ENCODE measurements at regions not wholly inside any gene's neighbourhood (a gene's known extent, or its start where the extent isn't known, plus 50 kb on each side); places are given as distances from the start of the nearest gene placed in this dataset.

DNA sequence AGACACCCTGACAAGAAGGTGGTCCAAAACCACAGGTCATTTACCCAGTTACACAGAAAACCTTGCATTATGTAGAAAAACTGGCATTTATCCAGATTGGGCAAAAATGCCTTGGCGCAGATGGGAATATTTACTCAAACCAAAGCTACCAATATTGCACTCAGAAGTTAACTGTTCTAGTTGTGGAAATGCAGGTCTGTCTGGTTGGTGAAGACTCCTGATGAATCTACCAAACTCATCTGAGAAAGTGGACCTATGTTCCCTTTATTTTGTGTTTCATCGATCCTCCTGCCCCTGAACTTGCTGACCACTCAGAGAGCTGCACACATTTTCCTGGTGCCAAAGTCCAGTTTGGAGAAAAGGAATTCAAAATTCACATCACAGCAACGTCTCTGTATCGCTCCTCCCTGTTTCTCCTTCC, 85.2 kb upstream of the ALDH1A1 start:
- H3K79me2 ChIP-seq (ENCODE audit: insufficient read depth, low read length) = no peaks in the 10 kb centered on the region
- no peaks in the 10 kb centered on the region for H3K9me2 ChIP-seq (replicated peaks; ENCODE audit: low read depth, low read length)
- no peak overlapping the region for H3K9ac ChIP-seq (ENCODE audit: low read depth, low read length, poor library complexity, severe bottlenecking)
- TF ChIP-seq, protein P1, sequence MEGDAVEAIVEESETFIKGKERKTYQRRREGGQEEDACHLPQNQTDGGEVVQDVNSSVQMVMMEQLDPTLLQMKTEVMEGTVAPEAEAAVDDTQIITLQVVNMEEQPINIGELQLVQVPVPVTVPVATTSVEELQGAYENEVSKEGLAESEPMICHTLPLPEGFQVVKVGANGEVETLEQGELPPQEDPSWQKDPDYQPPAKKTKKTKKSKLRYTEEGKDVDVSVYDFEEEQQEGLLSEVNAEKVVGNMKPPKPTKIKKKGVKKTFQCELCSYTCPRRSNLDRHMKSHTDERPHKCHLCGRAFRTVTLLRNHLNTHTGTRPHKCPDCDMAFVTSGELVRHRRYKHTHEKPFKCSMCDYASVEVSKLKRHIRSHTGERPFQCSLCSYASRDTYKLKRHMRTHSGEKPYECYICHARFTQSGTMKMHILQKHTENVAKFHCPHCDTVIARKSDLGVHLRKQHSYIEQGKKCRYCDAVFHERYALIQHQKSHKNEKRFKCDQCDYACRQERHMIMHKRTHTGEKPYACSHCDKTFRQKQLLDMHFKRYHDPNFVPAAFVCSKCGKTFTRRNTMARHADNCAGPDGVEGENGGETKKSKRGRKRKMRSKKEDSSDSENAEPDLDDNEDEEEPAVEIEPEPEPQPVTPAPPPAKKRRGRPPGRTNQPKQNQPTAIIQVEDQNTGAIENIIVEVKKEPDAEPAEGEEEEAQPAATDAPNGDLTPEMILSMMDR (conservative IDR thresholded peaks at IDR 0.05; ENCODE audit: low read length) = no peak
- no peak for TF ChIP-seq EZH2phosphoT487 (IDR thresholded peaks at IDR 0.05; ENCODE audit: borderline replicate concordance)
- H3F3A ChIP-seq (ENCODE audit: low read depth) = no peaks in the 10 kb centered on the region
- no peak overlapping the region for H3K4me2 ChIP-seq (ENCODE audit: low read depth, low read length, poor library complexity, severe bottlenecking)
- H3K4me1 ChIP-seq (ENCODE audit: insufficient read depth, low read length, poor library complexity, severe bottlenecking) = no peaks in the 10 kb centered on the region
- no peak overlapping the region for H3K4me3 ChIP-seq (ENCODE audit: low read length, poor library complexity, severe bottlenecking)
- H3K27me3 ChIP-seq (ENCODE audit: insufficient read depth, low read length, poor library complexity, severe bottlenecking) = no peaks in the 10 kb centered on the region
- H4K20me1 ChIP-seq (ENCODE audit: insufficient read depth, low read length, poor library complexity, severe bottlenecking) = no peaks in the 10 kb centered on the region
- H2AFZ ChIP-seq (ENCODE audit: low read length) = no peak overlapping the region
- no peaks in the 10 kb centered on the region for H3K36me3 ChIP-seq (ENCODE audit: insufficient read depth, low read length)
- no peaks in the 10 kb centered on the region for H3K9me3 ChIP-seq (ENCODE audit: insufficient read depth, low read depth, low read length)

DNA sequence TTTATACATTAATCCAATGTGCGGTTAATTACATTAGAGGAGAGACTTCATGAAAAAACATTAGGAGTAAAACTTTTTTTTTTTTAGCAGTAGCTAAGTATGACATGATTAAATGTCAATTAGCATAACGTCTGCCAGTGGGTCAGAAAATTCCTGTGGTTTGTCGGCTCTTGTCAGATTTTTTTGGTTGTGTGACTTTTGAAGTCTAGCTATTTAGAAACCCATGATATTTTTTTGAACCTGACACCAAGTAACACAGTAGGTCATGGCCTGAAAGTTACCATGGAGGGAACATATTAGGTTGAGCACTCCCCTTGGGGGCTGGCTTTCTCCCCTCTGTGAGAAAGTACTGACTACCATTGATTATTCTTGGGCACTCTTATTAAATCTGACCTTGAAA, 84.8 kb upstream of the ALDH1A1 start:
- no peak overlapping the region for H3K4me2 ChIP-seq (ENCODE audit: low read depth, low read length, poor library complexity, severe bottlenecking)
- no peak for TF ChIP-seq EZH2phosphoT487 (IDR thresholded peaks at IDR 0.05; ENCODE audit: borderline replicate concordance)
- TF ChIP-seq, protein P1 (conservative IDR thresholded peaks at IDR 0.05; ENCODE audit: low read length) = no peak
- H4K20me1 ChIP-seq (ENCODE audit: insufficient read depth, low read length, poor library complexity, severe bottlenecking) = no peaks in the 10 kb centered on the region
- no peaks in the 10 kb centered on the region for H3K9me2 ChIP-seq (replicated peaks; ENCODE audit: low read depth, low read length)
- no peak overlapping the region for H3K9ac ChIP-seq (ENCODE audit: low read depth, low read length, poor library complexity, severe bottlenecking)
- H3K9me3 ChIP-seq (ENCODE audit: insufficient read depth, low read depth, low read length) = no peaks in the 10 kb centered on the region
- no peaks in the 10 kb centered on the region for H3K36me3 ChIP-seq (ENCODE audit: insufficient read depth, low read length)
- H3K4me3 ChIP-seq (ENCODE audit: low read length, poor library complexity, severe bottlenecking) = no peak overlapping the region
- no peak overlapping the region for H2AFZ ChIP-seq (ENCODE audit: low read length)
- H3F3A ChIP-seq (ENCODE audit: low read depth) = no peaks in the 10 kb centered on the region
- H3K79me2 ChIP-seq (ENCODE audit: insufficient read depth, low read length) = no peaks in the 10 kb centered on the region
- H3K27me3 ChIP-seq (ENCODE audit: insufficient read depth, low read length, poor library complexity, severe bottlenecking) = no peaks in the 10 kb centered on the region
- no peaks in the 10 kb centered on the region for H3K4me1 ChIP-seq (ENCODE audit: insufficient read depth, low read length, poor library complexity, severe bottlenecking)

DNA sequence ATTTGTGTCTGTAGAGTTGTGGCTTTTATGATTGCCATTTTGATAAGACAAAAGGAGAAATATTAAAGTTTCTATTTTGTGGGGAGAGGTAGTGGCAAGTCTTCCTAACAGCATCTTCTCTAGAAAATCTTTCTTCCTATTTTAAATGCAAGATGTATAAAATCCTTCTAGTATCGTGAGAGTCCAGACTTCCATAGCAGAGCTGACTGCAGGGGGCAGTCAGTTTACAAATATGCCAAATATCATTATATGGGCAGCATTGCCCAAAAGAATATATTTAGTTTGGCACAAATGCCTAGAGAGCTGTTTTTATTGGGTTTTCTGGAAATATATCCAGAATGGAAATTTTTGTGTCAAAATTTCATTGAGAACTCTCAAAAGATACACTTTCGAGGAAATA, 82.1 kb upstream of the ALDH1A1 start:
- no peak for TF ChIP-seq EZH2phosphoT487 (IDR thresholded peaks at IDR 0.05; ENCODE audit: borderline replicate concordance)
- TF ChIP-seq, protein P1 (conservative IDR thresholded peaks at IDR 0.05; ENCODE audit: low read length) = peak; percentile 52
- H3K4me2 ChIP-seq (ENCODE audit: low read depth, low read length, poor library complexity, severe bottlenecking) = no peak overlapping the region
- H3K27me3 ChIP-seq (ENCODE audit: insufficient read depth, low read length, poor library complexity, severe bottlenecking) = no peaks in the 10 kb centered on the region

More for the DNA sequence above, 82.1 kb upstream of the ALDH1A1 start:
- Histone ChIP-seq H3K4me3 (ENCODE audit: low read length, poor library complexity, severe bottlenecking) (no peak overlapping the region), H2AFZ (ENCODE audit: low read length) (no peak overlapping the region), H3K4me1 (ENCODE audit: insufficient read depth, low read length, poor library complexity, severe bottlenecking) (no peaks in the 10 kb centered on the region), H3F3A (ENCODE audit: low read depth) (no peaks in the 10 kb centered on the region), H3K9ac (ENCODE audit: low read depth, low read length, poor library complexity, severe bottlenecking) (no peak overlapping the region), H3K79me2 (ENCODE audit: insufficient read depth, low read length) (no peaks in the 10 kb centered on the region), H4K20me1 (ENCODE audit: insufficient read depth, low read length, poor library complexity, severe bottlenecking) (no peaks in the 10 kb centered on the region), H3K9me2 (replicated peaks; ENCODE audit: low read depth, low read length) (no peaks in the 10 kb centered on the region), H3K9me3 (ENCODE audit: insufficient read depth, low read depth, low read length) (no peaks in the 10 kb centered on the region), H3K36me3 (ENCODE audit: insufficient read depth, low read length) (no peaks in the 10 kb centered on the region)

All from Loucy (cell line).